HepG2 (cell line): ENCODE measurements at regions not wholly inside any gene's neighbourhood (a gene's known extent, or its start where the extent isn't known, plus 50 kb on each side); places are given as distances from the start of the nearest gene placed in this dataset.

ENCODE experiments used
- ATAC-seq: fragments of 200-7000 bp; cut with Tn5 transposase; 3 replicates; pipeline ENCODE4 v1.9.1; 2020; ENCODE audit warnings: mild to moderate bottlenecking, moderate library complexity
- BruUV-seq: library from RNA; stranded (reverse); fragments of 400-500 nt; replicated peaks from 2 replicates; lab custom pipeline; 2021; lab: Mats Ljungman, UMichigan
- CTCF ChIA-PET: fragments of 300-600 bp; formaldehyde crosslinking; extraction: SDS; loops from one replicate; lab custom pipeline; 2021; ENCODE audit warnings: low total read pairs, inconsistent platforms, low intra/inter-chr PET ratio; lab: Yijun Ruan, JAX
- POLR2A ChIA-PET: fragments of 350-600 bp; sonication (Branson Sonifier 250); formaldehyde crosslinking; loops from one replicate; lab custom pipeline; 2020; ENCODE audit warnings: antibody characterized with exemption, inconsistent platforms; lab: Yijun Ruan, JAX
- DNase-seq: peaks from one replicate; pipeline ENCODE4 v3.0.0-alpha.2; 2015; ENCODE audit warnings: low spot score
- FAIRE-seq: peaks from 3 replicates; lab custom pipeline; 2011; peaks lifted over from hg19 to GRCh38; lab: Jason Lieb, UNC
- H2AFZ ChIP-seq: one replicate; pipeline ENCODE4 v1.6.1; 2011; ENCODE audit warnings: low read length, inconsistent platforms
- H3K27ac ChIP-seq: fragments of 300-600 bp; 3 replicates; pipeline ENCODE4 v1.8.0; 2011; ENCODE audit warnings: mixed run types, mild to moderate bottlenecking, mixed read lengths, low read length, inconsistent platforms; ENCODE audit not compliant: insufficient read depth; ENCODE audit errors: extremely low read length
- H3K27me3 ChIP-seq, 2 experiments: fragments of 200-600 bp in 1 of 2; 2 replicates in 1 of 2; 3 replicates in 1 of 2; pipeline versions ENCODE4 v1.6.0 to v1.8.0; 2011; ENCODE audit warnings: low read length in 2 of 2, mild to moderate bottlenecking in 2 of 2, moderate library complexity in 2 of 2, inconsistent platforms in 1 of 2; ENCODE audit not compliant: insufficient read depth in 2 of 2, control insufficient read depth in 1 of 2
- H3K36me3 ChIP-seq, 2 experiments: fragments of 200-600 bp in 1 of 2; replicated peaks in 1 of 2; 2 replicates in 1 of 2; 3 replicates in 1 of 2; pipeline versions ENCODE4 v1.5.1 to v1.8.0; 2011; ENCODE audit warnings: low read length in 2 of 2, inconsistent platforms in 1 of 2; ENCODE audit not compliant: insufficient read depth in 2 of 2, control insufficient read depth in 1 of 2
- H3K4me1 ChIP-seq: 2 replicates; pipeline ENCODE4 v1.5.1; 2012; ENCODE audit warnings: low read length, inconsistent platforms; ENCODE audit not compliant: insufficient read depth
- H3K4me2 ChIP-seq: 2 replicates; pipeline ENCODE4 v1.6.0; 2011; ENCODE audit warnings: low read depth, low read length, inconsistent platforms
- H3K4me3 ChIP-seq, 3 experiments: fragments of 200-600 bp in 1 of 3; sonication (generic), shearing (Covaris generic) in 1 of 3; replicated peaks in 1 of 3; 2 replicates each; pipeline ENCODE4 v1.5.1; 2011 to 2016; ENCODE audit warnings: low read length in 3 of 3, inconsistent platforms in 2 of 3, low read depth in 2 of 3, mild to moderate bottlenecking in 2 of 3, control low read depth in 1 of 3, mixed read lengths in 1 of 3; ENCODE audit not compliant: insufficient read depth in 1 of 3
- H3K79me2 ChIP-seq: one replicate; pipeline ENCODE4 v1.6.1; 2011; ENCODE audit warnings: low read length, inconsistent platforms; ENCODE audit not compliant: insufficient read depth
- H3K9ac ChIP-seq: 2 replicates; pipeline ENCODE4 v1.6.0; 2011; ENCODE audit warnings: mild to moderate bottlenecking, low read depth, low read length, inconsistent platforms; ENCODE audit not compliant: insufficient read depth
- H3K9me3 ChIP-seq: 2 replicates; pipeline ENCODE4 v1.5.1; 2012; ENCODE audit warnings: mild to moderate bottlenecking, low read length
- H4K20me1 ChIP-seq: 2 replicates; pipeline ENCODE4 v1.6.0; 2011; ENCODE audit warnings: inconsistent platforms, mild to moderate bottlenecking, low read length, moderate library complexity; ENCODE audit not compliant: insufficient read depth
- DPF2 ChIP-seq: sonication (generic); formaldehyde crosslinking; IDR thresholded peaks from 2 replicates; pipeline ENCODE4 v1.4.0; 2020; ENCODE audit warnings: mild to moderate bottlenecking, low read depth, missing genetic modification reagents, borderline replicate concordance
- ELK4 ChIP-seq: sonication (generic); formaldehyde crosslinking; IDR thresholded peaks from 2 replicates; pipeline ENCODE4 v1.9.0; 2021; ENCODE audit warnings: missing genetic modification reagents, borderline replicate concordance
- FOXA3 ChIP-seq: IDR thresholded peaks from 2 replicates; pipeline ENCODE4 v1.6.1; 2016; ENCODE audit warnings: missing genetic modification reagents, missing compliant biosample characterization
- HMG20B ChIP-seq: conservative IDR thresholded peaks from 2 replicates; pipeline ENCODE4 v1.6.1; 2016; ENCODE audit warnings: missing genetic modification reagents, missing compliant biosample characterization
- HNF1B ChIP-seq: sonication (generic); formaldehyde crosslinking; IDR thresholded peaks from 2 replicates; pipeline ENCODE4 v1.5.1; 2020; ENCODE audit warnings: mild to moderate bottlenecking, moderate library complexity, missing genetic modification reagents
- PITX1 ChIP-seq: sonication (generic); formaldehyde crosslinking; IDR thresholded peaks from 2 replicates; pipeline ENCODE4 v1.5.1; 2020; ENCODE audit warnings: mild to moderate bottlenecking, missing genetic modification reagents
- THAP7 ChIP-seq: sonication (generic); formaldehyde crosslinking; IDR thresholded peaks from 2 replicates; pipeline ENCODE4 v1.8.1; 2023; ENCODE audit warnings: mild to moderate bottlenecking, missing genetic modification reagents
- ZBTB21 ChIP-seq: sonication (generic); formaldehyde crosslinking; IDR thresholded peaks from 2 replicates; pipeline ENCODE4 v1.4.0; 2020; ENCODE audit warnings: missing genetic modification reagents
- ZBTB37 ChIP-seq: sonication (generic); formaldehyde crosslinking; IDR thresholded peaks from 2 replicates; pipeline ENCODE4 v1.4.0; 2020; ENCODE audit warnings: mild to moderate bottlenecking, missing genetic modification reagents
- ZBTB43 ChIP-seq: sonication (generic); formaldehyde crosslinking; conservative IDR thresholded peaks from 2 replicates; pipeline ENCODE4 v1.4.0; 2020; ENCODE audit warnings: missing genetic modification reagents
- ZNF143 ChIP-seq: sonication (generic); formaldehyde crosslinking; IDR thresholded peaks from 2 replicates; pipeline ENCODE4 v1.4.0; 2020; ENCODE audit warnings: missing genetic modification reagents
- ZNF281 ChIP-seq: sonication (generic); formaldehyde crosslinking; IDR thresholded peaks from 2 replicates; pipeline ENCODE4 v1.4.0; 2020; ENCODE audit warnings: missing genetic modification reagents, borderline replicate concordance
- ZNF30 ChIP-seq: sonication (generic); formaldehyde crosslinking; IDR thresholded peaks from 2 replicates; pipeline ENCODE4 v1.5.0; 2020; ENCODE audit warnings: mild to moderate bottlenecking, missing genetic modification reagents
- ZNF484 ChIP-seq: sonication (generic); formaldehyde crosslinking; IDR thresholded peaks from 2 replicates; pipeline ENCODE4 v1.5.1; 2020; ENCODE audit warnings: mild to moderate bottlenecking, low read depth, missing genetic modification reagents, borderline replicate concordance
- ZNF510 ChIP-seq: sonication (generic); formaldehyde crosslinking; IDR thresholded peaks from 2 replicates; pipeline ENCODE4 v1.4.0; 2020; ENCODE audit warnings: low read depth, mild to moderate bottlenecking, missing genetic modification reagents
- ZNF629 ChIP-seq: sonication (generic); formaldehyde crosslinking; conservative IDR thresholded peaks from 2 replicates; pipeline ENCODE4 v1.5.0; 2020; ENCODE audit warnings: missing genetic modification reagents
- ZNF670 ChIP-seq: sonication (generic); formaldehyde crosslinking; IDR thresholded peaks from 2 replicates; pipeline ENCODE4 v1.8.0; 2022; ENCODE audit warnings: mild to moderate bottlenecking, missing genetic modification reagents, borderline replicate concordance
- in situ Hi-C: cut with HindIII; loops from 2 replicates; pipeline ENCODE4 v1.10.0; 2017; ENCODE audit warnings: low pct_unique_long_range_greater_than_20kb; ENCODE audit not compliant: extremely low pct_ligation_motif_present
- intact Hi-C: fragments of 100-400 bp; cut with micrococcal nuclease; formaldehyde crosslinking; loops from one replicate; pipeline ENCODE4 v1.10.0; 2022; ENCODE audit not compliant: unreplicated experiment

- Histone ChIP-seq H3K4me3 (no peak overlapping the region), H3K27ac (no peak overlapping the region), H3K9me3 (no peaks in the 10 kb centered on the region), H4K20me1 (no peaks in the 10 kb centered on the region), H2AFZ (no peak overlapping the region), H3K9ac (no peak overlapping the region), H3K4me2 (no peak overlapping the region), H3K4me1 (no peaks in the 10 kb centered on the region), H3K36me3 (no peaks in the 10 kb centered on the region), H3K27me3 (no peaks in the 10 kb centered on the region), H3K79me2 (no peaks in the 10 kb centered on the region)
- no TSS peak for BruUV-seq
- POLR2A ChIA-PET: no interaction called here
- in situ Hi-C loops: no loop called here
- intact Hi-C loops: no loop called here
- ATAC-seq: no peak
- CTCF ChIA-PET: no interaction called here
- DNase-seq: no peak
- FAIRE-seq: no peak
- TF ChIP-seq ZBTB43 (CRISPR knock-in tag) (no peak), DPF2 (CRISPR knock-in tag) (no peak), THAP7 (CRISPR knock-in tag) (no peak), ZBTB21 (CRISPR knock-in tag) (no peak), ZNF281 (CRISPR knock-in tag) (no peak), ZNF143 (no peak), ZNF30 (CRISPR knock-in tag) (no peak), HNF1B (CRISPR knock-in tag) (no peak), FOXA3 (CRISPR knock-in tag) (no peak), PITX1 (CRISPR knock-in tag) (no peak), ZNF629 (CRISPR knock-in tag) (no peak), ZBTB37 (no peak), ZNF484 (CRISPR knock-in tag) (no peak), ELK4 (CRISPR knock-in tag) (no peak), HMG20B (no peak), ZNF670 (CRISPR knock-in tag) (no peak), ZNF510 (CRISPR knock-in tag) (no peak)
These were observed 227.6 kb downstream of the ANKRD7 start for GRCh38 chr7:118452128-118452527.
